Stimulated activated CD8-positive, alpha-beta memory T cell treated with anti-CD3 and anti-CD28 coated beads, Interleukin-4, amount 100 ng/mL, for 24 hours (primary cell): ENCODE measurements at regions not wholly inside any gene's neighbourhood (a gene's known extent, or its start where the extent isn't known, plus 50 kb on each side); places are given as distances from the start of the nearest gene placed in this dataset.
A peak's percentile ranks its signal among the peaks of the same experiment; 100 is the strongest.

Experiments used
- DNase-seq: peaks from one replicate; pipeline ENCODE4 v3.0.0-alpha.2; 2020; ENCODE audit warnings: low read depth

DNA sequence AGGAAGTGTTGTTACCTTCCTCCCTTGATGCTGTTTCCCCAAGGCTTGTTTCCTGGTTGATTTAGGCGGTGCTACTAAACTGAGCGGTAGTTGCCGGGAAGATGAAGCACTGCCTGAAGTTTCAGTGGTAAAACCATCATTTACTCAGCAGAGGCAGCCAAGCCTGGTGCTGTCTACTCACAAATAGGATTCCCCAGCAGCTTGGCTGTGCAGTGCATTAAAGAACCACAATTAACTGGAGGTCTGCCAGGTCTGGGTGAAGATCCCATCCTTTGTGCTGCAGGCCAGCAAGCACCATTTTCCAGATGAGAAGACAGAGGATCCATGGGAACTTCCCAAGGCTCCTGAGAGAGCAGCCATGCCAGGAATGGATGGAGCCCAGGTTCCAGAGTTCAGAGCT lies 231.9 kb upstream of the E2F8 start:
- DNase-seq = no peak

- no peak for DNase-seq
Observed at GRCh38 chr11:19467904-19468303, 227.2 kb upstream of the E2F8 start.

DNA sequence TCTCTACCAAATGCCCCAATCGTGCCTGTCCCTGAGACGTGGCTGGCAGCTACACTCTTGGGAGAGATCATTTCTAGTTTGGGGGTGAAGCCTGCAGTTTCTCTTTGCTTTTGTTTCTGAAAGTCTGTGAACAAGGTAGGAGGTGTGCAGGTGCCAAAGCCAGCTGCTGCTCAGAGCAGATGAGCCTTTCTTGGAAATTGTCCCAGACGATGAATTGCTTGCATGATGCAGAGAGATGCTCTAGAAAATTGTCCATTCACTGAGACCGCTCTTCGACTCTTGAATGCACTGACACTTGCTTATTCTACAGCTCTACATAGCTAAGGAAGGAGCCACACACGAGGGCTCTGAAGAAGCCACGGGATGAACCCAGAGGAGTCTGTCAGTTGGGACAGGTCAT lies 225.6 kb upstream of the E2F8 start:
- no peak for DNase-seq

- DNase-seq = no peak
Observed at GRCh38 chr11:19463976-19464375, 223.2 kb upstream of the E2F8 start.

- DNase-seq = no peak
Observed at GRCh38 chr11:19460718-19461405, 220.1 kb upstream of the E2F8 start.

- no peak for DNase-seq
Observed at GRCh38 chr11:19459240-19459639, 218.5 kb upstream of the E2F8 start.

DNA sequence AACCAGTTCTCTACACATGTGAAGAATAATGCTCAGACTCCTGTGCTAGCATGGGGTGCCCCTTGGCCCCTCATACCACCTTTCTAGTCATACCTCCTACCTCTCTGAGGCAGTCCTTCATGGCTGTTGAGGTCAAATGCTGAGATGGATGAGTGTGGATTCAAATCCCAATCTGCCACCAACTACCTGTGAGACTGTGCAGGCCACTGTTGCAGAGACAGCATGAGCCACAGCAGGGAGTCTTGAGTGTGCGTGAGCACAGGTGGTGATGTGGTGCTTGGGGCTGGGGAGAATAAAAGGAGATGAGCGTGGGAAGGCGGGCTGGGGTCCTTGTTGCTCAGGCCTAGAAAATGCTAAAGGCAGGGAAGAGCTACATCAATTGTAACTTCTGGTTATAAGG lies 218.0 kb upstream of the E2F8 start:
- DNase-seq = no peak

GRCh38 chr11:19458231-19458630 lies 217.5 kb upstream of the E2F8 start:
- DNase-seq = no peak

DNA sequence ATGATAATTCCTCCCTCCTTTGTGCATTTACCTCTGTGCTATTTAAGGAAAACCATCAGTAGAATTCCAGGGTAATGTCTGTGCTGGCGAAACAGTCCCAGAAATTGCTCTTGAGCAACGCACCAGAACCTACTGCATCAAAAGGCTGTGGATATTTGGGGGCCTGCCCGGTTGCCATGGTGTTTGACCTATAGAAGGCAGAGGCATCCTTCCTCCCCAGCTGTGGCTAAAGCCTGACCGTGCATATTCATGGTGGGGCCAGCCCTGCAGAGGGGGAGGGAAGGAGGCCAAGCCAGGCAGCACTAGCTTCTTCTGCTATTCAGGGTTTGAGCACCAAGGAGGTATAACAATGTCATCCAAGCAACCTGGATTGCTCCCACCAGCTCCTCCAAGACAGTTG lies 215.0 kb upstream of the E2F8 start:
- DNase-seq = no peak

GRCh38 chr11:19453651-19454257 lies 213.0 kb upstream of the E2F8 start:
- no peak for DNase-seq

- no peak for DNase-seq
Observed at GRCh38 chr11:19451609-19452008, 210.9 kb upstream of the E2F8 start.

GRCh38 chr11:19450282-19450681 lies 209.5 kb upstream of the E2F8 start:
- DNase-seq = no peak

GRCh38 chr11:19448651-19449050 lies 207.9 kb upstream of the E2F8 start:
- DNase-seq = no peak

GRCh38 chr11:19447150-19447566 lies 206.4 kb upstream of the E2F8 start:
- DNase-seq = no peak

DNA sequence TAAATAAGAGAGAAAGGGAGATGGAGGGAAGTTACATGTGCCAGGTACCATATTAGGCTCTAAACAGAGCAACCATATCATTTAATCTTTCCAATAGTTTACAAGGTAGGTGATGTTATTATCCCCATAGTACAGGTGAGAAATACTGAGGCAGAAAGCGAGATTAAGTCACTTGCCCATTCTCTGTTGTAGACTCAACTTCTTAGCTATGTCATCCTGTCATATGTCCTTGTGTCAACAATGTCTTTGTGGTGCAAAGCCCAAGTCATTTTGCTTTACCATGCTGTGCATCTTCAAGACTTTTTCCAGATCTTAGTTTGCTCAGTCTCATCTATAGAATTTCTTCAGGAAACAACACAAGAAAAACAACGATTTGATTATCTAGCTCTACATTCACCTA lies 205.0 kb upstream of the E2F8 start:
- no peak for DNase-seq

DNA sequence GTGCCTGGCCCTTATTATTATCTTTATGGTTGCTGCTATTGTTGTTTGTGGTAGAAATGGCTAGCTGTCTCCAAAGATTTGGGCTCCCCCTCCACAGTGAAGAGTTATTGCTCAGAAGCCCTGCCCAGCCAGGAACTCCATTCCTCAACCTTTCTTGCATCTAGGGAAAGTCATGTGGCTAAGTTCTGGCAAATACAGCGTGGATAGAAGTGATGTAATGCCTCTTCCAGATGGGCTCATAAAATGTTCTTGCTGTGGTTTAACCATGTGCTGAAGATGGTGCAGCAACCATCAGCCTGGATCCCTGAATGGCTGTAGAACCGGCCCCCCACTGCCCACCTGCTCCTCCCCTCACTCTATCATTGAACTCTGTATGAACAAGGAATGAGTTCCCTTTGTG lies 203.5 kb upstream of the E2F8 start:
- DNase-seq = no peak

- no peak for DNase-seq
Observed at GRCh38 chr11:19442554-19442910, 201.8 kb upstream of the E2F8 start.

DNA sequence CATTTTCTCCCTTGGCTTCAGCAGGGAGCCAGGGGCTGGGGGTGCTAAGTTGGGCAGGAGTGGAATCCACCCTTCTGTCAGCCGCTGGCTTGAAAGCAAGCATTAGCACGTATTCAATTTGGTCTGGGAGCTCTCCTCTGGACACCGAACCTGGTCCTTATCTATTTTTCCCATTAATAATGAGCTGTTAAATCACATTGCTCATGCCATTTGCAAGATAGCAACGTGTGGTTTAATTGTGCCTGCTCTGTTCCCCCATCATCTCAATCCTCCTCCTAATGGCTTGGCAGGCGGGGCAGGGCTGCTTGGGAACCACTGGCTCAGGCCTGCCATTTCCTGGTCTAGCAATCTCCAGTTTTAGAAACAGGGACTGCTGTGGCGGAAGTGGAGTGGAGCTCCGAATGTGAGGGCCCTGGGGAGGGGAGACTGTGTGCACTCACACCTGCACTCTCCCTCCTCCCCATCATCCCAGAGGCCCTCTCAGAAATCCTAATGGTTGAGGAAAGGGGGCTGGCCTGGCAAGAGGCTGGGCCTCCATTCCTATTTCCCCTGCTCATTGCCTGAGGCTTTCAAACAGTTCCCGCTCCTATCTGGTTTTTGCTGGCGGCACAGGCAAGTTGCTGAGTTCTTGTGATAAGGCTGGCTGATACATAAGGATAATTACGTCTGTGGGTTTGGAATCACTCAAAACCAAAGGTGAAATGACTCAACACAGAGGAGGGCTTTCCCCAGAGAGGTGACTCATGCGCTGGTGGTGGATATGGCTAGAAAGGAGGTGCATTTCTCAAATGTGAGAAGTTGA lies 201.2 kb upstream of the E2F8 start:
- peak; percentile 7 for DNase-seq

DNA sequence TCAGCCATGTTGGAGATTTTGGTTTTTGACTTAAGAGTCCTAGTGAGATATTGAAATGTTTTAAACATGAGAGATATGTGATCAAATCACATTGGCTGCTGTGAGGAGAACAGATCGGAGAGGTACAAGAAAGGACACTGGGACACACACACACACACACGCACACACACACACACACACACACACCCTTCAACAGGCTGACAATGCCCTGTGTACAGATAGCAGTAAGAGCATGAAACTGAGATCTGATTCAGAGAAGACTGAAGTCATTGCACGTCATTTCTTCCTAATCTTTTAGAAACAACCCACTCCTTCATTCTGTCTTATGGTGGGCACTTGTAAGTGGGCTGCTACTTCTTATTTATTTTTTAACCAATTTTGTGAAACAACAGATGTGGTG lies 200.5 kb upstream of the E2F8 start:
- DNase-seq = no peak

GRCh38 chr11:19437760-19438159 lies 197.0 kb upstream of the E2F8 start:
- DNase-seq = no peak

- DNase-seq = no peak
Observed at GRCh38 chr11:19436932-19437331, 196.2 kb upstream of the E2F8 start.

- no peak for DNase-seq
Observed at GRCh38 chr11:19435306-19435989, 194.7 kb upstream of the E2F8 start.

DNA sequence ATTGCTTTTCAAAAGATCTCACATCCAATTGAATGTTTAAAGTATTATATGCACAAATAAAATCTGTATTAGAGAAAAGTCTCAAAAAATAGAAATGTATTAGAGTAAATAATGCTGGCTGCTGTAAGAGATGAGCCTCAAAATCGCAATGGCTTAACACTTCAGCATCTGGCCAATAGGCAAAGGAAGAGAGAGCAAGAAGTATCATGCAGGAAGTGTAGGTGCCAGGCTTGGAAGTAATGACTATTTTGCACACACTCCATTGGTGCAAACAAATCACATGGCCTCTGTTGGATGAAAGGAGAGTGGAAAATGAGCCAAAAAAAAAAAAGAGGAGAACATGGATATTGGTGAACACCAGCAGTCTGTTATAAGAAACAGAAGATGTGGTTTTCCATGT lies 193.0 kb upstream of the E2F8 start:
- DNase-seq = no peak
